ENCODE measurements at regions not wholly inside any gene's neighbourhood (a gene's known extent, or its start where the extent isn't known, plus 50 kb on each side); places are given as distances from the start of the nearest gene placed in this dataset.

DNA sequence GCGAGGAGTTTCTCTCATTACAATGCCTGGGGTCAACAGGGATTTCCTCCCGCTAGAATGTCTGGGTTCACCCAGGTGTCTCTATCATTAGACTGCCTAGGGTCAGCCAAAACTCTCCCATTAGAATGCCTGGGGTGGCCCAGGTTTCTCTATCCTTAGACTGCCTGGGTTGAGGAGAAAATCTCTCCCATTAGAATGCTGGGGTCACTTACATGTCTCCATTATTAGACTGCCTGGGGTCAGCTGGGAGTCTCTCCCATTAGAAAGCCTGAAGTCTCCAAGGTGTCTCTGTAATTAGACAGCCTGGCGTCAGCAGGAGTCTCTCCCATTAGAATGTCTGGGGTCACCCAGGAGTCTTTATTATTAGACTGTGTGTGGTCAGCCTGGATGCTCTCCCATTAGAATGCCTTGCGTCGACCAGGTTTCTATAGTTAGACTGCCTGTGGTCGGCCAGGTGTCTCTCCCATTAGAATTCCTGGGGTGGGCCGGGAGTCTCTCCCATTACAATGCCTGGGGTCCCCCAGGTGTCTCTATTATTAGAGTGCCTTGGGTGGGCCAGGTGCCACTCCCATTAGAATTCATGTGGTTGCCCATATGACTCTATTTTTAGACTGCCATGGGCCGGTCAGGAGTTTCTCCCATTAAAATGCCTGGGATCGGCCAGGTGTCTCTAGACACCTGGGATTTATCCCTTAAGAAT is 2272.1 kb downstream of the TP53TG3F start:
- no peak for DNase-seq

DNA sequence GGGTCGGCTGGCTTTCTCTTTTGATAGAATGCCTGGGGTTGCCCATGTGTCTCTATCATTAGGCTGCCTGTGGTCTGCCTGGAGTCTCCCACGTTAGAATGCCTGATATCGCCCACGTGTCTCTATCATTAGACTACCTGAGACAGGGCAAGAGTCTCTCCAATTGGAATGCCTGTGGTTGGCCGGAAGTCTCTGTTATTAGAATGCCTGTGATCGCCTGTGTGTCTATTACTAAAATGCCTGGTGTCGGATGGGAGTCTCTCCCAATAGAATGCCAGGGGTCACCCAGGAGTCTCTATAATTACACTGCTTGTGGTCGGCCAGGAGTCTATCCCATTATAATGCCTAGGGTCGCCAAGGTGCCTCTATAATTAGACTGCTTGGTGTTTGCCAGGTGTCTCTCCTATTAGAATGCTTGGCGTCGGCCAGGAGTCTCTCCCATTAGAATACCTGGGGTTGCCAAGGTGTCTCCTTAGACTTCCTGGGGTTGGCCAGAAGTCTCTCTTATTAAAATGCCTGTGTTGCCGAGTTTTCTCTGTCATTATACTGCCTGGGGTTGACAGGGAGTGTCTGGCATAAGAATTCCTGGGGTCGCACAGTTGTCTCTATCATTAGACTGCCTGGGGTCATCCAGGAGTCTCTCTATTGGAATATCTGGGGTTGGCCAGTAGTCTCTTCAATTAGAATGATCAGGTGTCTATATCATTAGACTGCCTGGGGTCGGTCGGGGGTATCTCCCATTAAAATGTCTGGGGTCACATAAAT is 2272.8 kb downstream of the TP53TG3F start:
- DNase-seq: no peak

DNA sequence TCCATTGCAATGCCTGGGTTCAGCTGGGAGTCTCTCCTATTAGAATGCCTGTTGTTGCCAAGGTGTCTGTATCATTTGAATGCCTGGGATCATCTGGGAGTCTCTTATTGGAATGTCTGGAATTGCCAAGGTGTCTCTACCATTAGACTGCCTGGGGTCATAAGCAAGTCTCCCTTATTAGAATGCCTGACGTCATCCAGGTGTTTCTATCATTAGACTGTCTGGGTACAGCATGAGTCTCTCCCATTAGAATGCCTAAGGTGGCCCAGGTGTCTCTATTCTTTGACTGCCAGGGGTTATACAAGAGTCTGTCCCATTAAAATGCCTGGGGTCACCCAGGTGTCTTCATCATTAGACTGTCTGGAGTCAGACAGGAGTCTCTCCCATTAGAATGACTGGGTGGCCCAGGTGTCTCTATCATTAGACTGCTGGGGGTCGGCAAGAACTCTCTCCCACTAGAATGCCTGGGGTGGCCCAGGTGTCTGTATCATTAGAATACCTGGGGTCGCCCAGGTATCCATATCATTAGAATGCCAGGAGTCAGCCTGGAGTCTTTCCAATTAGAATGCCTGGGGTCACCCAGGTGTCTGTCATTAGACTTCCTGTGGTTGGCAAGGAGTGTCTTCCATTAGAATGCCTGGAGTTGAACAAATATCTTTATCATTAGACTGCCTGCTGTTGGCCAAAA is 2274.0 kb downstream of the TP53TG3F start:
- DNase-seq: no peak

DNA sequence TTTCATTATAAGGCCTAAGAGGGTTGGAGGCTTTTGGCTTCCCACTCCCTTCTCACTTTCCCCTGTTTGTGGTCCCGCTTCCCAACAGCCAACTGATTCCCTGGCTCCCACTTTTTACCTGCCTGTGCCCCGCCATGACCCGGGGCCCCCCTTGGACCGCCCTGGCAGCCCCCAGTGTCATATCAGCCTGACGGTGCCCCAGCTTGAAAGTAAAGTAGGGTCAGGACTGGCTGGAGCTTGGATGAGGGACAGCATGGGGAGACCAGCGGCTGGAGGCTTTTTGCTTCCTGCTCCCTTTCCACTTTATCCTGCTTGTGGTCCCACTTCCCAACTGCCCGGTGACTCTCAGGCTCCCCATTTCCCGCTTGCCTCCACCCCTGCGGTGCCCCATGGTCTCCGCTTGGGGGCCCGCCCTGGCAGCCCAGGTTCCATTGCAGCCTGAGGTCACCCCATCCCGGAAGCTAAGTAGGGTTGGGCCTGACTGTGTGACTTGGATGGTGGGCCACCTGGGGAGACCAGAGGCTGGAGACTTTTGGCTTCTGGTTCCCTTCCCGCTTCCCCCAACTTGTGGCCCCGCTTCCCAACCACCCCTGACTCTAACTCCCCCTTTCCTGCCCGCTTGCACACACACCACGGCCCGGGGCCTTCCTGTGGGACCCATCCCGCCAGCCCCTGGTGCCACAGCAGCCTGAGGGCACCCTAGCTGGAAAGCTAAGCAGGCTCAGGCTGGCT is 2274.7 kb downstream of the TP53TG3F start:
- DNase-seq: no peak

DNA sequence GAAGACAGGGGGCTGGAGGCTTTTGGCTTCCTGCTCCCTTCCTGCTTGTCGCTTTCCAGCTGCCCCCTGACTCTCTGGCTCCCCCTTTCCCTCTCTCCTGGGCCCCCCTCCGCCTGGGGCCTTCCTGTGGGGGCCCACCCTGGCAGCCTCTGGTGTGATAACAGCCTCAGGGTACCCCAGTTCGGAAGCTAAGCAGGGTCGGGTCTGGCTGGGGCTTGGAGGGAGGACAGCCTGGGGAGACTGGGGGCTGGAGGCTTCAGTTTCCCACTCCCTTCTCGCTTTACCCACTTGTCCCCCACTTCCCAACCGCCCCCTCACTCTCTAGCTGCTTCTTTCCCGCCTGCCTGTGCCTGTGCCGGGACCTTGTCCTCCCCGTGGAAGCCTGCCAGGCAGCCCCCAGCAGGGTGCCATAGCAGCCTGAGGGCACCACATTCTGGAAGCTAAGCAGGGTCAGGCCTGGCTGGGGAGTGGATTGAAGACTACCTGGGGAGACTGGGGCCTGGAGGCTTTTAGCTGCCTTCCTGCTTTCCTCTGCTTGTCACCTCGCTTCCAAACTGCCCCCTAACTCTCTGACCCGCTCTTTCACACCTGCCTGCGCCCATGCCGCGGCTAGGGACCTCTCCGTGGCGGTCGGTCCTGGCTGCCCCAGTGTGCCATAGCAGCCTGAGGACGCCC is 2275.5 kb downstream of the TP53TG3F start:
- DNase-seq: no peak

DNA sequence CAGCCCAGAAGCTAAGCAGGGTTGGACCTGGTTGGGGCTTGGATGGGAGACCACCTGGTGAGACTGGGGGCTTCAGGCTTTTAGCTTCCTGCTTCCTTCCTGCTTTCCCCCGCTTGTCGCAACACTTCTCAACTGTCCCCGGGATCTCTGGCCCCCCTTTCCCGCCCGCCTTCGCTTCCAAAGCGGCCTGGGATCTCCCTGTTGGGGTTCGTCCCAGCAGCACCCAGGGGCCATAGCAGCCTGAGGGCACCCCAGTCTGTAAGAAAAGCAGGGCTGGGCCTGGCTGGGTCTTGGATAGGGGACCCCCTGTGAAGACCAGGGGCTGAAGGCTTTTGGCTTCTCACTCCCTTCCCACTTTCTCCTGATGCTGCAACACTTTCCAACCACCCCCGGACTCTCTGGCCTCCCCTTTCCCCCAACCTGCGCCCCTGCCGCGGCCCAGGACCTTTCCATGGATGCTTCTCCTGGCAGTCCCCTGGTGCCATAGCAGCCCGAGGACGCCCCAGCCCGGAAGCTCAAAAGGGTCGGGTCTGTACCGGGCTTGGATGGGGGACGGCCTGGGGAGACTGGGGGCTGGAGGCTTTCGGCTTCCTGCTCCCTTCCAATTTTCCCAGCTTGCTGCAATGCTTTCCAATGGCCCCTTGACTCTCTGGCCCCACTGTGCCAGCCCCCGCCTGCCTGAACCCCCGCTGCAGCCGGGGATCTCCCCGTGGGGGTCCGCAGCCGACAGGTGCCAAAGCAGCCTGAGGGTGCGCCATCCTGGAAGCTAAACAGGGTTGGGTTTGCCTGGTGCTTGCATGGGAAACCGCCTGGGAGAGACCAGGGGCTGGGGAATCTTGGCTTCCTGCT is 2276.2 kb downstream of the TP53TG3F start:
- DNase-seq: no peak

DNA sequence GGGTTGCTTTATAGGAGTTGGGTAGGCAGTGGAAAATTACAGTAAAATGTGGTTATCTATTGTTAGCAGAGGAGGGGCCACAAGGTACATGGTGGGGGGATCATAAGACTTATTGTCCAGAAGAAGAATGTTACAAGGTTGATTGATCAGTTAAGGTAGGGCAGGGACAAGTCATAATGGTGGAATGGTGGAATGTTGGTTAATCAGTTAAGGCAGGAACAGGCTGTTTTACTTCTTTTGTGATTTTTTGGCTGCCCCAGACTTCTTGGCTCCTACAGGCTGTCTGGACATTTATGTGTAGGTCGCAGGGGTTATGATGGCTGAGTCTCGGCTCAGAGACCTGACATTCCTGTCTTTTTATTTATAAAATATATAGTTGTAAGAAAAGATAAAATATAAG is 2277.1 kb downstream of the TP53TG3F start:
- no peak for DNase-seq

DNA sequence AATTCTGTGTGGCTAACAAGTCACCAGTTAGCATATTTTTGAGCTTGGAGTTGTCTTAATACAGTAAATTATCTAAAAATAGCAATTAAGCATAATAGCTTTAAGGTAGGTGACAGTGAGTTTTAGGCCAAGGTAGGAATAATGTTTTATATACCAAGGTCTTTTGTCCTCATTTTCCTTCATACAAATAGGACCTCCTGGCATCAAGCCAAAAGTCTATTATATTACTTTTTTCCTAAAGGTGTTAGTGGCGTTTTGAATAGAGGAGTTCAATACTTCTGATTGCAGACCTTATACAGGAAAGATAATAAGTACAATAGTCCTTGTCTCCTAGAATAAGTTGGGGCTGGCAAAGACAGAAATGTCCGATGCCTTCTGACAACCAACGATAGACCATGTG is 2277.7 kb downstream of the TP53TG3F start:
- no peak for DNase-seq

DNA sequence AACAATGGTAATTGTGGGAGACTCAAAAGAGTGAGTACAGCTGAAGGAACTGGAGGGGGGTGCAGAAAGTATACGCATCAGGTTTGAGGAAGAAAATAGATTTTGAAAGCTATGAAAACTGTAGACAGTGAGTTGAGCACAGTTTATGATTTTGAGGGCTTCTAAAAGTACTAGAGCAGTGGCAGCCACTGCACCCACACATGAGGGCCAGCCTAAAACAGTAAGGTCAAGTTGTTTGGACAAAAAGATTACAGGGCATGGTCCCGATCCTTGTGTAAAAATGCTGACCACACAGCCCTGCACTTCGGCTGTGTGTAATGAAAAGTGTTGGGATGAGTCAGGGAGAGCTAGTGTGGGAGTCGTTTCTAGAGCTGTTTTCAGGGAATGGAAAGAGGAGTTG is 2282.1 kb downstream of the TP53TG3F start:
- DNase-seq: no peak

DNA sequence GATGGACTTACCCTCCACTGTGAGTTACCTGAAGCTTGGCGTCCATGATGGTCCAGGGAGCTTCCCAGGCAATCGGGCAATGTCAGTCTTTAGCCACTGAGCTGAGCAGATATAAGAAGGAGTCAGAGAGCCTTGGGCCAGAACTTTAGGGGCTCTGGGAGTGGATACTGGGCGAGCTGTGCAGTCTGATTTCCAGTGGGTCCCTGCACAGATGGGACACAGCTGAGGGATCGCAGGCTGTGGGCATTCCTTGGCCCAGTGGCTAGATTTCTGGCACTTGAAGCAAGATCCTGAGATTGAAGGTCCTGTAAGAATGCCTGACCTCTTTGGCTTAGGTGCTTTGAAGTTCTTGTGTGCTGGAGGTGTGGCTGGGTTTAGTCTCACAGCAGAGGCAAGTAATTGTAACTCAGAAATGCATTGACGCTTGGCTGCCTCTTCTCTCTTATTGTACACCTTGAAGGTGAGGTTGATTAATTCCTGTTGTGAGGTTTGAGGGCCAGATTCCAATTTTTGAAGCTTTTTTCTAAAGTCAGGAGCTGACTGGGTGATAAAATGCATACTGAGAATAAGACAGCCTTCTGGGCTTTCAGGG is 2283.8 kb downstream of the TP53TG3F start:
- no peak for DNase-seq

DNA sequence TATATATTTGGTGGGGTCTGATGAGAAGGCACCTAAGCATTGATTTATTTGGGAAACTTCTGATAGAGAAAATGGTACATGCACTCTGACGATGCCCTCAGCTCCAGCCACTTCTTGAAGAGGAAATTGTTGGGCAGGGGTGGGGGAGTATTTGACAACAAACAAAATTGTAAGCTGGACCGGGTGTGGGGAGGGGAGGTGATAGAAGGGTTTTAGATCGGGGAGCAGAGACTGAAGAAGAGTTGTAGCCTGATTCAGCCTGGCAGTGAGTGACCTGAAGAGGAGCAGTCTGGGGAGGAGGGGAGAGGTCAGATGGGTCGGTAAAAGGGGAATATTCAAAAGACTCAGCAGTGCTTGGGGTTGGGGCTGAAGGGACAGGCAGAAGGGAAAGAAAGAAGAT is 2284.7 kb downstream of the TP53TG3F start:
- DNase-seq: no peak

DNA sequence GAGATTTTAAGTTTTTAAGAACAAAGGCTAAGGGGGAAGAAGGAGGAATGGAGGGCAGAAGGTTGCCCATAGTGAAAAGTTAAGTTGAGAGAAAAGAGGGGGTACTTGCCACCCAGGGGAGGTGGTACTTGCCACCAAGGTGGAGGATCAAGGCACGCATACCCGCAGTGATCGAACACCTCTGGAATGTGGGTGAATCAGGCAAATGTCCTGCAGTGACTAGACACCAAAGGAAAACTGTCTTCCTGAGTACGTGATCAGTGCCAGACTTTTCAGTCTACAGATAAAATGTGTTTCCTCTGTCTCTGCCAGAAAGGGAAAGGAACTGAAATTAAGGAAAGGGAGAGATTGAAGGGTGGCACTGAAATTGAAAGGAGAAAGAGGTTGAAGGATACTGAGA is 2285.3 kb downstream of the TP53TG3F start:
- DNase-seq: no peak

DNA sequence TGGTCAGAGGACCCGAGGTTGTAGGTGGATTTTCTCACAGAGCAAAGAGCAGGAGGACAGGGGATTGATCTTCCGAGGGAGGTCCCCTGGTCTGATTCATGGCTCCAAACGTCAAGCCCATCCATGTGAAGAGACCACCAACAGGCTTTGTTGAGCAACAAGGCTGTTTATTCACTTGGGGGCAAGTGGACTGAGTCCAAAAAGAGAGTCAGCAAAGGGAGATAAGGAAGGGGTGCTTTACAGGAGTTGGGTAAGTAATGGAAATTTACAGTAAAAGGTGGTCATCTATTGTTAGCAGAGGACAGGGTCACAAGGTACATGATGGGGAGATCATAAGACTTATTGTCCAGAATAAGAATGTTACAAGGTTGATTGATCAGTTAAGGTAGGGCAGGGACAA is 2285.8 kb downstream of the TP53TG3F start:
- DNase-seq: no peak

DNA sequence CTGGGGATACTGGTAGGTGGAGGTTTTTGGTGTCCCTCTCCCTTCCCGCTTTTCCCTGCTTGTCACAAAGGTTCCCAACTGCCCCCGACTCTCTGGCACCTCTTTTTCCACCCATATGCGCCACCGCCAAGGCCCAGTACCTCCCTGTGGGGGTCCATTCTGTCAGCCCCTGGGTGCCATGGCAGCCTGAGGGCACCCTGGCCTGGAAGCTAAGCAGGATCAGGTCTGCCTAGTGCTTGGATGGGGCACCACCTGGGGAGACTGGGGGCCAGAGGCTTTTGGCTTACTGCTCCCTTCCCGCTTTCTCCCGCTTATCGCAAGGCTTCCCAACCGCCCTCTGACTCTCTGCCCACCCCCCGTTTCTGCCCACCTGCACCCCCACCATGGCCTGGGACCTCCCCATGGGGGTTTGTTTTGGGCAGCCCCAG is 2286.4 kb downstream of the TP53TG3F start:
- no peak for DNase-seq

DNA sequence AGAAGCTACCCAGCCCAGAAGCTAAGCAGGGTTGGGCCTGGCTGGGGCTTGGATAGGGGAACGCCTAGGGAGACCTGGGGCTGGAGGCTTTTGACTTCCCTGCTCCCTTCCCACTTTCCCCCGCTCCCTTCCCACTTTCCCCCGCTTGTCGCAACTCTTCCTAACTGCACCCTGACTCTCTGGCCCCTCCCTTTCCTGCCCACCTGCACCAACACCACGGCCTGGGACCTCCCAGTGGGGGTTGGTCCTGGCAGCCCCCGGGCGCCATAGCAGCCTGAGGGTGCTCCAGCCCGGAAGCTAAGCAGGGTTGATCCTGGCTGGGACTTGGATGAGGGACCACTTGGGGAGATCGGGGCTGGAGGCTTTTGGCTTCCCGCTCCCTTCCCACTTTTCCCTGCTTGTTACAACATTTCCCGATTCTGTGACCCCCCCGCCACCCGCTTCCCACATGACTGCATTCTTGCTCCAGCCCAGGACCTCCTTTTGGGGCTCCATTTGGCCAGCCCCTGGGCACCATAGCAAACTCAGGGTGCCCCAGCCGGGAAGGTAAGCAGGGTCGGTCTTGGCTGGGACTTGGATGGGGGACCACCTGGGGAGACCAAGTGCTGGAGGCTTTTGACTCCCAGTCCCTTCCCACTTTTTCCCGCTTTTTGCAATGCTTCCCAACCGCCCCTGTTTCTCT is 2287.0 kb downstream of the TP53TG3F start:
- DNase-seq: no peak

DNA sequence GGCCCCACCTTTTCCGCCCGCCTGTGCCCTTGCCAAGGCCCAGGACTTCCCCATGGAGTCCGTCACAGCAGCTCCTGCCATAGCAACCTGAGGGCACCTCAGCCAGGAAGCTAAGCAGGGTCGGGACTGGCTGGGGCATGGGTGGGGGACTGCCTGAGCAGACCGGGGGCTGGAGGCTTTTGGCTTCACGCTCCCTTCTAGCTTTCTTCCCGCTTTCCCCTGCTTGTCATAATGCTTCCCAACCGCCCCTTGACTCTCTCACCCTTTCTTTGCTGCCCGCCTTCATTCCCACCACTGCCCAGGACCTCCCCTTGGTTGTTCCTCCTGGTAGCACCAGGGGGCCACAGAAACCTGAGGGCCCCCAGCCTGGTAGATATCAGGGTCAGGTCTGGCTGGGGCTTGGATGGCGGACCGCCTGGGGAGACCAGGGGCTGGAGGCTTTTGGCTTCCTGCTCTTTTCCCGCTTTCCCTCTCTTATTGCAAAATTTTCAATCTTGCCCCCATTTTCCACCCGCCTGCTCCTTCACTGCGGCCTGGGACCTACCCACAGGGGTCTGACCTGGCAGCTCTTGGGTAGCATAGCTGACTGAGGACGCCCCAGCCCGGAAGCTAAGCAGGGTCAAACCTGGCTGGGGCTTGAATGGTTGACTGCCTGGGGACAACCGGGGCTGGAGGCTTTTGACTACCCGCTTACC is 2287.7 kb downstream of the TP53TG3F start:
- no peak for DNase-seq

DNA sequence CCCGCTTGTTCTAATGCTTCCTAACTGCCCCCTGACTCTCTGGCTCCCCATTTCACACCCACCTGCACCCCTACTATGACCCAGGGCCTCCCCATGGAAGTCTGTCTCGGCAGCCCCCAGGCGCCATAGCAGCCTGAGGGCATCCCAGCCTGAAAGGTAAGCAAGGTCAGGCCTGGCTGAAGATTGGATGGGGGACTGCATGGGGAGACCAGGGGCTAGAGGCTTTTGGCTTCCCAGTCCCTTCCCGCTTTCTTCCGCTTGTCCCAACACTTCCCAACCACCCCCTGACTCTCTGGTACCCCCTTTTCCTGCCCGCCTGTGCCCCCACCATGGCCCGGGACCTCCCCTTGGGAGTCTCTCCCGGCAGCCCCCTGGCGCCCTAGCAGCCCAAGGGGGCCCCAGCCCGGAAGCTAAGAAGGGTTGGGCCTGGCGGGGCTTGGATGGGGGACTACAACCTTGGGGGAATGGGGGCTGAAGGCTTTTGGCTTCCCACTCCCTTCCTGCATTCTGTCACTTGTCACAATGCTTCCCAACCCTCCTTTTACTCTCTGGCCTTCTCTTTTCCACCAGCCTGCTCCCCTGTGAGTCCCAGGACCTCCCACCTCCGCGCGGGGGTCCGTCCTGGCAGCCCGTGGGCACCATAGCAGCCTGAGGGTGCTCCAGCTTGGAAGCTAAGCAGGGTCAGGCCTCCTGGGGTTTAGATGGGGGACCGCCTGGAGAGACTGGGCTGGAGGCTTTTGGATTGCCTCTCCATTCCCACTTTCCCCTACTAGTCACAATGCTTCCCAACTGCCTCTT is 2288.4 kb downstream of the TP53TG3F start:
- DNase-seq: no peak
